Activated naive CD8-positive, alpha-beta T cell treated with anti-CD3 and anti-CD28 coated beads, Interleukin-2, amount 50 U/mL, for 16 hours (primary cell): ENCODE measurements at regions not wholly inside any gene's neighbourhood (a gene's known extent, or its start where the extent isn't known, plus 50 kb on each side); places are given as distances from the start of the nearest gene placed in this dataset.
"Not testable (repeated sequence)": the region's sequence is repeated elsewhere in the genome, so short reads cannot be mapped to it uniquely, and the experiment has no call there.

ENCODE experiments used
- DNase-seq: peaks from one replicate; pipeline ENCODE4 v3.0.0-alpha.2; 2020; ENCODE audit warnings: low read depth, low spot score

DNA sequence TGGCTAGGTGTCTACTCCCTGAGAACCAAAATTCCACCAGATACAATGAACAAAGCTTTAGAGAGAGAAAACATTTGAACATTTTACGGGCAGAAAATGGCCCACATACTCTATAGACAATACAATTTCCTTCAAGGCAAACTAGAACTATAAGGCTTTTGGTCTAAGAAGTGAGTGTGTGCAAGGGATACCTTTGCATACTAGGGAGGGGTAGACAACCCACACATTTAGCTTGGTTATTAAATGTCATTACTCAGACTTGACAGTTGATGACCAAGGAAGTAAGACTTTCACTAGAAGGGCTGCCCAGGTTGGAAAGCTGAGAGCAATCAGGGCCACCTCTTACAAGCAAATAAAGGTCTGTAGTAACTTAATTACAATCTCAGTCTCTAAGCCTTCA is 64.0 kb upstream of the PLEKHM1 start:
- not testable (repeated sequence) for DNase-seq

DNA sequence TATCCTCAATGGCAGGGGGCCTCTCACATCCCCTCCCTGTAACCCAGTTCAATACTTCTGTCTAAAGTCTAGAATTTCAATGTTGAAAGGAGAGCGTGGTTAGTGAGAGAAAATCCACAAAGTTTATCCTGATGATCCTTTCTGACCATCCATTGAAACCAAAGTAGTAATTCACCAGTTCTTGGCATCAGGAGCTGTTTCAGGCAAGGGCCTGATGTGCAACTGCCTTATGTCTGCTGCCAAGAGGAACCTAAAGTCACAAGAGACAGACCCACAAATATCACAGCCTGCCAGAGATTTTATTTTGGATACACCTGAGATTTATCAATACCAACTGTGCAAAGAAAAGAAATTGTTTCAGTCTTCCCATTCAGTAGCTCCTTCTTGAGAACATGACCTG is 68.3 kb upstream of the PLEKHM1 start:
- DNase-seq: not testable (repeated sequence)

DNA sequence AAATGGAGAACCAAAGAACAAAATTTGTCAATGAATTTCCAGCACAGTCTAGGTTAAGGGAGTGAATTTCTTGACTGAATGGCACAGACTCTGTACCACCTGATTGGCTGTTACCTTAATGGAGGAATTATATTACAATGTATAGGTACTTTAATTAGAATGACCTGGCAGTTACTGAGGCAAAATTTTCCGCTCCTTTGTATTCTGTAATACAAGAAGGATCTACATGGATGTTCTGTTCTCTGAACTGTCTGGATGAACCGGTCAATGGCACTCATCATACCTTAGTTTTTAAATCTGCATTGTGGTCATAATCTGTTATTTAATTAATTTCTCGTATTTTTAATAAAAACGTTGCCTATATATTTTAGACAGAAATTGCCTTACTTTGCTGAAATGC is 72.3 kb upstream of the PLEKHM1 start:
- not testable (repeated sequence) for DNase-seq

DNA sequence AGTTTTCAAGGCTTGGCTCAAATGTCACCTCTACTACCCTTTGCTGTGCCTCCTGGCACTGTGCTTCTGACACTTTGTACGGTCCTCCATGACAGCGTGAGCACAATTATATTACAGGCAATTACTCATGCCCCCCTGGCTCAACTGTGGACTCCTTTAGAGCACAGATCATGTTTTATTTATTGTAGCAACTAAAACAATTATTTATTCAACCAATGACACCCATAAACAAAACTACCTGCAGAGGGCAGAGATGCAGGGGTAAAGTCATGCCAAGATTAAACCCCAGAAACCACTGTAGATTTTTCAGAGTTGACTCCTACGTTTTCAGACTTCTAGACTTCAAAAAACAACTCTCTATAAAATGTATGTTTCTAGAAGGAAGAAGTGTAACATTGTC is 72.8 kb upstream of the PLEKHM1 start:
- not testable (repeated sequence) for DNase-seq

DNA sequence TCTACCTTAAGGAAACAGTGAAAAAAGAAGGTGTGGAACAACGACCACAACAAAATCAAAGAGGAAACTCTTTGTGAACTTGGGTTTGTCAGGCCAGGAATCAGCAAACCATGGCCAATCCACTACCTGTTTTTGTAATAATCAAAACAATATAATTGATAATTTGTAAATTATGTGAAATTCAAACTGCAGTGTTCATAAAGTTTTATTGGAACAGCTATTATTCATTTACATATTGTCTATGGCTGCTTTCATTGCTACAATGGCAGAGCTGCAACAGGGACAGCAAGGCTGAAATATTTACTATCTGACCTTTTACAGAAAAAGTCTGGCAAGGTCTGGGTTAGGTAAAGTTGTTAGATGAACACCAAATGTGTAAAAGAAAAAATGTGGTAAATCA is 77.8 kb upstream of the PLEKHM1 start:
- not testable (repeated sequence) for DNase-seq

DNA sequence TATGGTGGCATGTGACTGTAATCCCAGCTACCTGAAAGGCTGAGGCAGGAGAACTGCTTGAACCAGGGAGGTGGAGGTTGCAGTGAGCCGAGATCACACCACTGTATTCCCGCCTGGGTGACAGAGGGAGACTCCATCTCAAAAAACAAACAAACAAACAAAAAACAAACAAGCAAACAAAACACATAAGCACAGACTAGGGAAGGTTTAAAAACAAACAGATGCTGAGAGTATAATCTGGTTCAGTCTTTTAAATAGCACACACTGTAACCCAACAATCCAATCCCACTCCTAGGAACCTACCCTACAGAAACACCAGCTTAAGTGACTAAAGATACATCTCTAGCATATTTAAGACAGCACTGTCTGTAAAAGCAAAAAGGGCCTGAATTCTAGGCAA is 82.8 kb upstream of the PLEKHM1 start:
- DNase-seq: not testable (repeated sequence)

DNA sequence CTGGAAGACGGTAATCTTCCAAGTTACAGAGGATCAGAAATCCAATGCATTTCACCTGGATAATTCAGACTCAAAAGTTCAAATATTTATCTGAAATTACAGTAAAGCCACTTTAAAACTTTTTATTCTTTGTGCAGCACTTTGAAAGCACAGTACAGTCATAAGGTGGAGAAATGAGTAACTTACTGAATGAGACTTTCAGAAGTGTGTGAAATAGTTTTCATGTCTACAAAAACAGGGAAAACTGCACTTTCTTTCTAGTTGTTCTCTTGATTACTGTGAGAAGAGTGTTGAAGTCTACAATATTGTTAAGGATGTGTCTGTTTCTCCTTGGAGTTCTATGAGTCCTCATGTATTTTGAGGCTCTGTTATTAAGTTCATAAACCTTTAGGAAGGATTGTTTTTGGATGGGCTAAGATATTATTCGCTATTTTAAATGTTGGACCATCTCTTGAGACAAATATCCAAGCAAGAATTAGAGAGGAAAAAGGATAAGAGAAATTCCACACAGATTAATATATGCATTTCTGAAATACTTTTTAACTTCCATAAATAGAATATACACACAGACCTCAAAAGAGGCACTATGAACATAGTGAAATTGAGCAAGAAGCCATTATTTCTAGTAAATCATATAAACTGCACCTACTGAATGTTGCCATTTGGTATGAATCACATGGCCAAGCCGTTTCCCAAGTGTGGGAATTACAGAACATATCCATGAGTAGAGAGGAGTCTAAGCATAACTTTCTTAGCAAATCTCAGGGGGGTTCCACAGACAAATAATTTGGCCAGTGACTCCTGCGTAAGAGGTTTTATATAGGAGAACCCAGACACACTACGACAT is 83.6 kb upstream of the PLEKHM1 start:
- DNase-seq: no peak

DNA sequence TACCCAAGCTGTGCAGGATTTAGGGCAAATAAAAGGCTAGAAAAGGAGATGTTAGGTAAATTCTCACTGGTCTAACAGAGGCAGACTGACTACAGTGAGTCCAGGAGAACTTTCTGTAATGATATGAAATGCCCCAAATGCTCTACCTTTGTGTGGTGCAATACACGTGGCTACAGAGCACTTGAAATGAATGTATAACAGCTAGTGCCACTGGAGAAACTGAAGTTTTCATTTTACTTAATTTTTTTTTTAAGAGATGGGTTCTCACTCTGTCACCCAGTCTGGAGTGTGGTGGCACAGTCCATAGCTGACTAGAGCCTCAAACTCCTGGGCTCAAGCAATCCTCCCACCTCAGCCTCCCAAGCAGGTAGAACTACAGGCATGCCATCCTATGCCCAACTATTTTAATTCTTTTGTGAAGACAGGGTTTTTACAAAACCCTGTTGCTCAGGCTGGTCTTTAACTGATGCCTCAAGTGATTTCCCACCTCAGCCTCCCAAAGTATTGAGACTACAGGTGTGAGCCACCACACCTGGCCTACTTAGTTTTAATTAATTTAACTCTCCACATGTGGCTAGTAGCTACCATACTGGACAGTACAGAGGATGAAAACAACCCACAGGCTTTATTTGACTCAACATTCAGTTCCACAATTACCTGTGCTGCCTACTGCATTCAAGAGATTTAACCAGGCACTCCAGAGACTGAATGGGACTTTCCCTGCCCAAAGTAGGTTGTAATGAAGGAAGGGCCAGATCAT is 84.8 kb upstream of the PLEKHM1 start:
- no peak for DNase-seq

DNA sequence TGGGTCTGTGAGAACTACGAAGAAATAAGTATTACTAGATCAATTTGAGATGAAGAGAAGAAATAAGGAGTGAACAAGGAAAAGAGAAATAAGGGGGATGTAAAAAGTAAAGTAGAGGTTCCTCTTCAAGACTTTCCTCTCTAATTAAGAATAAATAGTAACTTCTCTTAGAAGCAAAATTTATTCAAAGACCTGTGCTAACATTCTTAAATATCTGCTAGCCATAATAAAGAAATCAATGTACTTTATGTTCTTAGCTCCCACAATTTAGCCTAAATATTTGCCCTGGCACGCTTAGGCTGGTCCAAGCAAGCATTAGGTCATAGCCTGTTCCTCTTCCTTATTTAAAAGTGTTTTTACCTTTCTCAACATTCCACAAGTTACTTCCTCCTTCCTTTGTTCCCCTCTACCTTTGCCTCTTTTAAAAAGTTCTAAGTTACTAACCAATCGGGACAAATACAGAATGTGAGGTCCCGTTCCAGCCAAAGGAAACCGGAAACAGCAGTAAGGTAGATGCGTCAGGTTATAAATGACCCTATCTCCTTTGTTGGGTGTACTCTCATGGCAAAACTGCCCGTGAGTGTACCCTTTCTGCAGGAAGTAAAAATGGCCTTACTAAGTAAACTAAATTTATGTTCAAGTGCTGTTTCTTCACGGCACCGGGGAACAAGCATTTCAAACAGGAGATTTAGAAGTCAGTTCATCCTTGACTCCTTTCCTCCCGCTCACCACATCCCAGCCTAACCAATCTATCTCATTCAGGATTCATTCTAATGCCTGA is 86.2 kb upstream of the PLEKHM1 start:
- not testable (repeated sequence) for DNase-seq

DNA sequence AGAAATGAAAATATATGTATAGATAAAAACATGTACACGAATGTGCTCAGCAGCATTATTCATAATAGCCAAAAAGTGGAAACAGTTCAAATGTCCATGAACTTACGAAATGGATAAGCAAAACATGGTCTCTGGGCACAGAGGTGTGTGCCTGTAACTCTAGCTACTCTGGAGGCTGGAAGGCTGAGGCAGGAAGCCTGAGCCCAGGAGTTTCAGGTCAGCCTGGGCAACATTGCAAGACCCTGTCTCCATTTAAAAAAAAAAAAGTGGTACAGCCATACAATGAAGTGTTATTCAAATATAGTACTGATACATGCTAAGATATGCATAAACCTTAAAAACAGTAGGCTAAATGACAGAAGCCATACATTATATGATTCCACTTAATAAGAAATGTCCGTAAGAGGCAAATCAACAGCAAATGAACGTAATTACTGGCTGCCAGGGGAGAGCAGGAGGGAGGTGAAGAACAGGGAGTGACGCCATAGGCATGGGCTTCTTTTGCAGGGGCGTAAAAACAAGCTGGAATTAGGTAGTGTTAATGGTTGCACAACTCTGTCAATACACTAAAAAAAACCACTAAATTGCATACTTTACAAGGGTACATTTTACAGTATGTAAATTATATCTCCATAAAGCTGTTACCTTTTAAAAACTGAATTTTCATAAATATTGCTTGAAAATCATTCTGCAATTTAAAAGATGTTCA is 87.2 kb upstream of the PLEKHM1 start:
- no peak for DNase-seq

DNA sequence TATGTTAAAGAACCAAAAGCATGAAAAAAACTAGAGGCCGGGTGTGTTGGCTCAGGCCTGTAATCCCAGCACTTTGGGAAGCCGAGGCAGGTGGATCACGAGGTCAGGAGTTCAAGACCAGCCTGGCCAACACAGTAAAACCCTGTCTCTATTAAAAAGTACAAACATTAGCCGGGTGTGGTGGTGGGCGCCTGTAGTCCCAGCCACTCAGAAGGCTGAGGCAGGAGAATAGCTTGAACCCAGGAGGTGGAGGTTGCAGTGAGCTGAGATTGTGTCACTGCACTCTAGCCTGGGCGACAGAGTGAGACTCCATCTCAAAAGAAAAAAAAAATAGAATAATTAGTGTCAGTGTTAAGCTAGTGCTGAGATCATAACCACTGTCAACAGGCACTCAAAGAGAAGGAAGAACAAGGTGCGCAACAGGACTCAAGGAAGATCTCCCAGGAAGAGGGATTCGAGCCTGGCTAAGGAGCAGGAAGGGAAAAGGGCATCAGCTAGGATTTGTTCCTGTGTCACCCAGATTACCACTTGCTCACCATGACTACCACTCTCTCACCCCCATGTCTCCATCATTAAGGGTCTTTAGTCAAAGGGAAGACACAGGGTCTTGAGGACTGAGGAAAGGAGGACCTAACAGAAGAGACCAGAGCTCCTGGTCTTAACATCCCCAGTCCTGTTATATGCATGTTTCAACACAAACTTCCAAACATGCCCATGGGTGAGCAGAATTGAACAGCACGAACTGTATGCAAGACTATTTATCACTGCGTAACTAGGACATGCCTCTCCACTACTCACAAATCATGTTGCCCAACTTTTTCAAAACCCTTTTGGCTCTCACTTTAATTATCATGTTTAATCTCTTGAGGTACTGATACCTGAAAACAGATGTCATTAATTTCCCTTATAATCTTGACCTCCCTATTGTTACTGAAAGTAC is 88.3 kb upstream of the PLEKHM1 start:
- no peak for DNase-seq

DNA sequence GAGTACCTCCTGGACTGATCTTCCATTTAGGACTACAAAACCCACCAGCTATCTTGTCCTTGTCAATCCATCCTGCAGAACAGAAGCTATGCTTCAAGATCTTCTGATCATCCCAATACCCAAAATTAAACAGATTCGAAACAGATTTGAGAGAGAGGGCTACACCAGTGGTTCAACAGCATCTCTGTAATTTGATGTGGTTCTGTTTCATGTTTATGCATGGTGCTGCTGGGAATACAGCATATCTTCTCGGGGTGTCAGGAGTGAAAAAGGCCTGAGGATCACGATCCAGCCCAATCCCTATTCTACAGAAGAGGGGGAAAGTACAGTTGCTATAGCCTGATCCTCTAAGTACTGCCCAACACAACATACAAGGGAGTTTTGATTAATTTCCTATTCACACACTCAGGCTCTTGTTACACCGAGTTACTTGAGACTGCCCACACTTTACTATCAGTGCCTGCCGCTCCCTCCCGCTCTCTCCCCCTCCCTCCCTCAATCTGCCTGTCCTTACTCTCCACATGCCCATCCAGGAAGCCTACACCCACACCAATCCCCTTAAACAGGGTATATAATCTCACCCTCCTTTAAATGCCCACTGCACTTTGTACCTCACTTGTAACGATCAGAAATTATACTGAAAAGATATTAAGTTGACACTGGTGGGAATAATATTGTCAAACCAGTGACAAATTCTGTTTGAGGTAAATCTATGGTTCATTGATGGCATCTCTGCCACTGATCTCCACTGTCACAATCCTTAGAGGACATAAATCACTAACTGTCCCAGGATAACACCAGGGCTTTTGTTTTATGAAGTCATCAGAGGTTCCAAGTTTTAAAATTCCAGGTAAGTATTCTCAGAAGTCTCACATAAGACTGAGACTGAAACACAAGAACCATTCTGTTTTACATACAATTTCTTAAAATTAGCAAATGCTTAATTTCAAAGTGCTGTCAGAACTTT is 89.3 kb upstream of the PLEKHM1 start:
- no peak for DNase-seq

DNA sequence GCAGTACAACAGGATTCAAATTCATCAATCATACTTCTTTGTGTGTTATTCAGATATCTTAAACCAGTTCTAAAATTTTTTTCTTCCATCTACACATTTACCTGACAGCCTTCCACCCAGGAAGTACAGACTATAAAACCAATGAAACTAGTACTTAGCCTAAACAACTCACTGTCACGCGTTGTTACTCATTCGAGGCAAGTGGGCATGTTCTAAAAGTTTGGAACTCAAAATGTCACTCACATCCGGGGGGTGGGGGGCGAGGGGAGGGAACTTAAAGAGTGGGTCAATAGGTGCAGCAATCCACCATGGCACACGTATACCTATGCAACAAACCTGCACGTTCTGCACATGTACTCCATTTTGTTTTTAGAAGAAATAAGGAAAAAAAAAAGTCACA is 90.4 kb upstream of the PLEKHM1 start:
- no peak for DNase-seq

DNA sequence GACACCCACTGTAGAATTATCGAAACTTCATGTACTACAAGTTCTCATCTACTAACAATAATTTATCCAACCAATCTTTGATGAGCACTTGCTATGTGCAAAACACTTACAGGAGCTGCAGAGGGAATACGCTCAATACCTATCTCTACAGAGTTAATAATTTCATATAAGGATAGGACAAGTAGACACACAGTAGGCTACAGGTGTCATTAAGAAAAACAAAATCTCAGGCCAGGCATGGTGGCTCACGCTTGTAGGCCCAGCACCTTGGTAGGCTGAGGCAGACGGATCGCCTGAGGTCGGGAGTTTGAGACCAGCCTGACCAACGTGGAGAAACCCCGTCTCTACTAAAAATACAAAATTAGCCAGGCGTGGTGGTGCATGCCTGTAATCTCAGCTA is 91.3 kb upstream of the PLEKHM1 start:
- DNase-seq: no peak

DNA sequence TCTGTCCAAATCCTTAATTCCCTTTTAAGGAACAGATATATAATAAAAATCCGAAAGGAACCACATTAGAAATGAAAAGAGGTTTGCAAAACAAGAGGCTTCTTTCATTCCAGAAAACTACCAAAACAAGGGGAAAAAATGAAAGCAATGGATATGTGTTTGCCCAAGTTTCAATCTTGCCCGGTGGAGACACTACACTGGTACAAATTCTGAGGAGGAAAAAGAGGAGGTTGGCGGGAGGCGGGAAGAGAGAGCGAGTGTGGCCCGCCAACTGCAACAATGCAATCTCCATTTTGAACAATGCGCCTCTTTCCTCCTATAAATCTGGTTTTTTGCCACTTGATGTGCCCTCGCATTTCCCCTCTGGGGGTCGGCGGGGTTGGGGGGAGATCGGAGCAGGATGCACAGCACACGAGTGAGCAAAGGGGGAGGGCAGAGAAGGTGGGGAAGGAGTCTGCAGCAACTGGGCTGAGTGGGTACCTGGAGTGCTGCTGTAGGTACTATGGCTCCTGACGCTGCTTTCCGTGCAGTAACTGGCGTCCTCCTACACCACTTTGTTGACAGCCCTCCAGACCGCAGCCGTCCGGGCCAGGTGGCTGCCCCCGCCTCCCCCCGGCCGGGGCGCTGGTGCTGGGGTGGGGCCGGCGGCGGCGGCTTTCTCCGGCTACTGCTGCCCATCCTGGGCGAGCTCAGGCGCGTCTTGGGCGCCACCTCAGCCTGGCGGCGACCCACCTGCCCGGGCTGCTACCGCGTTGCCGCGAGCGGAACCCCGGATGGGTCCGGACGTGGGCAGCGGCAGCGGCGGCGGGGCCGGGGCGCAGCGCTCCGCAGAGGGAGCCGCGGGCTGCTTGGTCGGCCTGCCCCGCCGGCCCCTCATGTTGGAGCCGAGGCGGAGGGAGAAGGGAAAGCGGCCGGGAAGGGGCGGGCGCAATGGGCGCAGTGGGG is 93.8 kb upstream of the PLEKHM1 start:
- DNase-seq: peak; percentile 31

DNA sequence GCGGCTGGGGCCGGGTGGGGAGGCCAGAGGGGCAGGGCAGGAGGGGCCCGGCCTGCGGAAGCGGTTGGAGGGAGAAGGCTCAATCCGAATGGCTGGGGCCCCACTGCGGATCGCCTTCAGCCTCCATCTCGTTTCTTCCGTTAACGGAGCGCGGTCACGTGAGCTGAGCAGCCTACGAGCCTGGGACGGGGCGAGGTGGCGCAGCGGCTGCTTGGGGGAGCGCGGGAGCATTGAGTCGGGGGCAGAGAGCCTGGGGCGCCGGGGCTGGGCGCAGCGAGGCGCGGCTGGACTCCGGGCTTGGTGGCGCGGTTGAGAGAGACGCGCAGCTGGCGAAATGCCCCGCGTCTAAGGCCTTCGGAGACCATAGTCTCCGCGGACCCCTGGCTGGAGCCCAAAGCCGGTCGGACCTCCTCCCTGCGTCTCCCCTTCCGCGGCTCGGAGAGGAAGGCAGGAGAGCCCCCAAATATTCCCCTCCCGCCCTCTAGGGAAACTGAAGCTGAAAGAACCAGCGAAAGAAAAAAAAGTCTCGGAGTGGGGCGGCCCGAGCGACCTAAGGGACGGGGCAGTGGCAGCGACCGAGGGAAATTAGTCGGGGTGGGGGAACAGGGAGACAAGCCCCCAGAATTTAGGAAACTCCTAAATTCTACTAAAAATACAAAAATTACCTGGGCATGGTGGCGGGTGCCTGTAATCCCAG is 94.7 kb upstream of the PLEKHM1 start:
- peak; percentile 76 for DNase-seq
